ENCODE measurements at regions not wholly inside any gene's neighbourhood (a gene's known extent, or its start where the extent isn't known, plus 50 kb on each side); places are given as distances from the start of the nearest gene placed in this dataset.

- in situ Hi-C loops (cut with HindIII; ENCODE audit: extremely low pct_ligation_motif_present, low pct_unique_long_range_greater_than_20kb), result no loop called here
- Histone ChIP-seq H3K4me2 (ENCODE audit: low read depth, low read length) (no peak overlapping the region), H3K36me3 (replicated peaks in 1 of 2; ENCODE audit: control insufficient read depth in 1 of 2, insufficient read depth in 2 of 2, low read length in 2 of 2) (no peaks in the 10 kb centered on the region), H3K4me3 (replicated peaks in 1 of 3; ENCODE audit: insufficient read depth in 1 of 3, low read depth in 2 of 3, low read length in 3 of 3) (no peak overlapping the region), H3K9me3 (ENCODE audit: low read length) (no peaks in the 10 kb centered on the region), H3K27me3 (ENCODE audit: control insufficient read depth in 1 of 2, insufficient read depth in 2 of 2, low read length in 2 of 2) (no peaks in the 10 kb centered on the region; a peak in 2 of 5 replicates), H2AFZ (ENCODE audit: low read length) (no peak overlapping the region), H3K27ac (ENCODE audit: extremely low read length, insufficient read depth, low read length) (no peak overlapping the region), H3K79me2 (ENCODE audit: insufficient read depth, low read length) (no peaks in the 10 kb centered on the region), H3K4me1 (ENCODE audit: insufficient read depth, low read length) (peaks cover 31% of the 10 kb centered on the region), H4K20me1 (ENCODE audit: insufficient read depth, low read length) (no peaks in the 10 kb centered on the region), H3K9ac (ENCODE audit: insufficient read depth, low read depth, low read length) (no peak overlapping the region)
- no TSS peak for BruUV-seq (replicated peaks)
- intact Hi-C loops (cut with micrococcal nuclease; ENCODE audit: unreplicated experiment), result no loop called here
- FAIRE-seq (no peak), ATAC-seq (no peak), DNase-seq (ENCODE audit: low spot score) (no peak)
- WGBS (ENCODE audit: low lambda C conversion rate), result 50% methylated on average over 2 of the region's 3 CpGs
- POLR2A ChIA-PET, result no interaction called here
- CTCF ChIA-PET (ENCODE audit: low intra/inter-chr PET ratio, low total read pairs), result no interaction called here
- TF ChIP-seq ZNF646 (CRISPR knock-in tag; IDR thresholded peaks at IDR 0.05) (no peak), TFDP1 (CRISPR knock-in tag; IDR thresholded peaks at IDR 0.05; ENCODE audit: borderline replicate concordance) (no peak), PATZ1 (CRISPR knock-in tag; IDR thresholded peaks at IDR 0.05) (no peak), ZBTB44 (CRISPR knock-in tag; IDR thresholded peaks at IDR 0.05) (no peak), HCFC1 (IDR thresholded peaks at IDR 0.05; ENCODE audit: low read depth, low read length) (no peak), ZIK1 (CRISPR knock-in tag; IDR thresholded peaks at IDR 0.05; ENCODE audit: borderline replicate concordance, low read depth) (no peak), ZBTB21 (CRISPR knock-in tag; IDR thresholded peaks at IDR 0.05) (no peak), PRDM10 (CRISPR knock-in tag; IDR thresholded peaks at IDR 0.05; ENCODE audit: low read depth) (no peak), SOX5 (CRISPR knock-in tag; IDR thresholded peaks at IDR 0.05; ENCODE audit: borderline replicate concordance) (no peak), ZNF383 (CRISPR knock-in tag; IDR thresholded peaks at IDR 0.05; ENCODE audit: borderline replicate concordance) (no peak)
Observed at GRCh38 chr5:157923765-157924164, 64.8 kb upstream of the CLINT1 start.
